Peyer's patch (tissue), 4 donors: ENCODE measurements at regions not wholly inside any gene's neighbourhood (a gene's known extent, or its start where the extent isn't known, plus 50 kb on each side); places are given as distances from the start of the nearest gene placed in this dataset.

ENCODE experiments used
- DNase-seq, 3 donors: peaks; one replicate each; pipeline ENCODE4 v3.0.0-alpha.2; 2017 to 2019
- H3K27ac ChIP-seq, 4 donors: fragments of 200-600 bp; sonication (generic); one replicate each; pipeline ENCODE4 v1.5.1; 2016 to 2019
- H3K27me3 ChIP-seq, 2 donors: fragments of 200-600 bp; sonication (generic); one replicate each; pipeline ENCODE4 v1.5.1; 2019
- H3K36me3 ChIP-seq, 3 donors: fragments of 200-600 bp; sonication (generic); one replicate each; pipeline ENCODE4 v1.5.1; 2016 to 2019
- H3K4me1 ChIP-seq, 4 donors: fragments of 200-600 bp; sonication (generic); one replicate each; pipeline ENCODE4 v1.5.1; 2016 to 2019
- H3K4me3 ChIP-seq, 4 donors: fragments of 200-600 bp; sonication (generic); 1 replicate in 3 of 4; 2 replicates in 1 of 4; pipeline ENCODE4 v1.5.1; 2016 to 2019; ENCODE audit warnings: mild to moderate bottlenecking in 1 of 4
- H3K9me3 ChIP-seq, 4 donors: fragments of 200-600 bp; sonication (generic); one replicate each; pipeline ENCODE4 v1.5.1; 2016 to 2019; ENCODE audit warnings: mild to moderate bottlenecking in 1 of 4
- CTCF ChIP-seq, 6 experiments: fragments of 450-650 bp in 4 of 6; fragments of 200-600 bp in 2 of 6; sonication (generic) in 1 of 6; IDR thresholded peaks; one replicate each; pipeline ENCODE4 v1.5.1; 2017 to 2019; ENCODE audit warnings: antibody characterized with exemption in 6 of 6, mild to moderate bottlenecking in 3 of 6, moderate library complexity in 1 of 6
- POLR2A ChIP-seq, 2 donors: fragments of 450-650 bp; IDR thresholded peaks; one replicate each; pipeline ENCODE4 v1.5.1; 2017; ENCODE audit warnings: antibody characterized with exemption in 2 of 2, mild to moderate bottlenecking in 2 of 2, moderate library complexity in 2 of 2

GRCh38 chr2:7800031-7800430 is 881.8 kb upstream of the ID2 start:
- H3K27me3 ChIP-seq: no peaks in the 10 kb centered on the region
- DNase-seq: no peak
- H3K9me3 ChIP-seq: no peaks in the 10 kb centered on the region
- no peaks in the 10 kb centered on the region for H3K4me1 ChIP-seq
- H3K36me3 ChIP-seq: no peaks in the 10 kb centered on the region
- TF ChIP-seq CTCF (IDR thresholded peaks at IDR 0.05) (no peak), POLR2A (IDR thresholded peaks at IDR 0.05) (no peak)
- H3K4me3 ChIP-seq: no peak overlapping the region
- H3K27ac ChIP-seq: no peak overlapping the region

GRCh38 chr2:7801212-7801611 is 880.6 kb upstream of the ID2 start:
- DNase-seq: no peak
- Histone ChIP-seq H3K4me1 (no peaks in the 10 kb centered on the region), H3K27me3 (no peaks in the 10 kb centered on the region), H3K36me3 (no peaks in the 10 kb centered on the region), H3K27ac (no peak overlapping the region), H3K9me3 (no peaks in the 10 kb centered on the region), H3K4me3 (no peak overlapping the region)
- no peak for TF ChIP-seq CTCF (IDR thresholded peaks at IDR 0.05)
- no peak for TF ChIP-seq POLR2A (IDR thresholded peaks at IDR 0.05)

- Histone ChIP-seq H3K9me3 (no peaks in the 10 kb centered on the region), H3K4me3 (no peak overlapping the region), H3K4me1 (no peaks in the 10 kb centered on the region), H3K27me3 (no peaks in the 10 kb centered on the region), H3K36me3 (no peaks in the 10 kb centered on the region), H3K27ac (no peak overlapping the region)
- TF ChIP-seq CTCF (IDR thresholded peaks at IDR 0.05) (no peak), POLR2A (IDR thresholded peaks at IDR 0.05) (no peak)
- DNase-seq: no peak
Measured at GRCh38 chr2:7803515-7803914, 878.3 kb upstream of the ID2 start.

GRCh38 chr2:7809640-7810039 is 872.2 kb upstream of the ID2 start:
- DNase-seq: no peak
- no peak overlapping the region for H3K4me3 ChIP-seq
- no peak for TF ChIP-seq POLR2A (IDR thresholded peaks at IDR 0.05)
- TF ChIP-seq CTCF (IDR thresholded peaks at IDR 0.05): no peak
- no peaks in the 10 kb centered on the region for H3K9me3 ChIP-seq
- no peaks in the 10 kb centered on the region for H3K27me3 ChIP-seq
- H3K4me1 ChIP-seq: no peaks in the 10 kb centered on the region
- no peak overlapping the region for H3K27ac ChIP-seq
- H3K36me3 ChIP-seq: no peaks in the 10 kb centered on the region

GRCh38 chr2:7811073-7811472 is 870.8 kb upstream of the ID2 start:
- H3K4me1 ChIP-seq: no peaks in the 10 kb centered on the region
- no peak for DNase-seq
- TF ChIP-seq POLR2A (IDR thresholded peaks at IDR 0.05) (no peak), CTCF (IDR thresholded peaks at IDR 0.05) (no peak)
- H3K9me3 ChIP-seq: no peaks in the 10 kb centered on the region
- H3K4me3 ChIP-seq: no peak overlapping the region
- no peaks in the 10 kb centered on the region for H3K36me3 ChIP-seq
- H3K27ac ChIP-seq: no peak overlapping the region
- no peaks in the 10 kb centered on the region for H3K27me3 ChIP-seq
